ENCODE measurements at regions not wholly inside any gene's neighbourhood (a gene's known extent, or its start where the extent isn't known, plus 50 kb on each side); places are given as distances from the start of the nearest gene placed in this dataset.

DNA sequence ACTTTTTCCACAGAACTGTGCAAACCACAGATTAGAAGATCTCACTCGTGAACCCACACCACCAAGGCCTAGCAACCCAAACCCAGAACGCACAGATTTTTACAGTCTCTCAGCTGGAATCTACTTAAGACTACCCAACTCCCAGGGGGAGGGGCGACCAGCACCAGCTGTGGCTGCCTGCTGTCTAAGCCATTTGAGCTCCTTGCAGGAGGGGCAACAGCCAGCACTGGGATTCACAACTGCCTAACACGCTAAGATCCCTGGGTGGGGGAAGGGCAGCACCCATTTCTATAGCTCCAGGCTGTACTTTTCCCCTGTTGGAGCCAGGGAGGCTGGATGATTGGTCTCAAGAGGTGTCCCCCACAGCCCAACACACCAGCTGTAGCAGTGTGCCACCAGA lies 368.8 kb downstream of the SUCLA2 start:
- intact Hi-C loops (cut with micrococcal nuclease): no loop called here
- TF ChIP-seq, protein P1, sequence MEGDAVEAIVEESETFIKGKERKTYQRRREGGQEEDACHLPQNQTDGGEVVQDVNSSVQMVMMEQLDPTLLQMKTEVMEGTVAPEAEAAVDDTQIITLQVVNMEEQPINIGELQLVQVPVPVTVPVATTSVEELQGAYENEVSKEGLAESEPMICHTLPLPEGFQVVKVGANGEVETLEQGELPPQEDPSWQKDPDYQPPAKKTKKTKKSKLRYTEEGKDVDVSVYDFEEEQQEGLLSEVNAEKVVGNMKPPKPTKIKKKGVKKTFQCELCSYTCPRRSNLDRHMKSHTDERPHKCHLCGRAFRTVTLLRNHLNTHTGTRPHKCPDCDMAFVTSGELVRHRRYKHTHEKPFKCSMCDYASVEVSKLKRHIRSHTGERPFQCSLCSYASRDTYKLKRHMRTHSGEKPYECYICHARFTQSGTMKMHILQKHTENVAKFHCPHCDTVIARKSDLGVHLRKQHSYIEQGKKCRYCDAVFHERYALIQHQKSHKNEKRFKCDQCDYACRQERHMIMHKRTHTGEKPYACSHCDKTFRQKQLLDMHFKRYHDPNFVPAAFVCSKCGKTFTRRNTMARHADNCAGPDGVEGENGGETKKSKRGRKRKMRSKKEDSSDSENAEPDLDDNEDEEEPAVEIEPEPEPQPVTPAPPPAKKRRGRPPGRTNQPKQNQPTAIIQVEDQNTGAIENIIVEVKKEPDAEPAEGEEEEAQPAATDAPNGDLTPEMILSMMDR (IDR thresholded peaks at IDR 0.05; ENCODE audit: borderline replicate concordance): no peak
- no peak for DNase-seq
- no peak overlapping the region for H3K4me3 ChIP-seq
- H3K27me3 ChIP-seq (ENCODE audit: low read depth): peaks cover 7% of the 10 kb centered on the region
- peaks cover 37% of the 10 kb centered on the region for H3K9me3 ChIP-seq (replicated peaks)
- H3K4me1 ChIP-seq: no peaks in the 10 kb centered on the region
- no peak overlapping the region for H3K27ac ChIP-seq (replicated peaks)
- H3K36me3 ChIP-seq: no peaks in the 10 kb centered on the region

DNA sequence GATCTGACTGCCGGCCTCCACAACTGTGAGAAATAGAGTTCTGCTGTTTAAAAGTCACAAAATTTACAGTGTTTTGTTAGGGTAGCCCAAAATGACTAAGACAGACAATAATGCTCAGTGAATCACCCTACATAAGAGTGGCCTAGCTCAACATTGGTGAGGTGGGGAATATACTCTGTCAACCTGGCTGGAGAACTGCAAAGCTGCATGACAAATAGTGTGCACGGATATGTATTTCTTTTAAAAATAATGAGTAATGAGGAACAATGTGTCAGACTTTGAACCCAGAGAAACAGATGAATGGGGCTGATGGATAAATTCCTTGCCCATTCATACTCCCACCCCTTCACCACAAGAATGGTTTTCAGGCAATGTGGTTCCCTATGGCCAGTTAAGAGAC lies 372.4 kb downstream of the SUCLA2 start:
- TF ChIP-seq, protein P1 (IDR thresholded peaks at IDR 0.05; ENCODE audit: borderline replicate concordance): no peak
- no peak for DNase-seq
- peaks cover 6% of the 10 kb centered on the region for H3K9me3 ChIP-seq (replicated peaks)
- H3K27ac ChIP-seq (replicated peaks): no peak overlapping the region
- H3K27me3 ChIP-seq (ENCODE audit: low read depth): peaks cover 7% of the 10 kb centered on the region
- no peak overlapping the region for H3K4me3 ChIP-seq
- H3K4me1 ChIP-seq: no peaks in the 10 kb centered on the region
- intact Hi-C loops (cut with micrococcal nuclease): no loop called here
- H3K36me3 ChIP-seq: no peaks in the 10 kb centered on the region

DNA sequence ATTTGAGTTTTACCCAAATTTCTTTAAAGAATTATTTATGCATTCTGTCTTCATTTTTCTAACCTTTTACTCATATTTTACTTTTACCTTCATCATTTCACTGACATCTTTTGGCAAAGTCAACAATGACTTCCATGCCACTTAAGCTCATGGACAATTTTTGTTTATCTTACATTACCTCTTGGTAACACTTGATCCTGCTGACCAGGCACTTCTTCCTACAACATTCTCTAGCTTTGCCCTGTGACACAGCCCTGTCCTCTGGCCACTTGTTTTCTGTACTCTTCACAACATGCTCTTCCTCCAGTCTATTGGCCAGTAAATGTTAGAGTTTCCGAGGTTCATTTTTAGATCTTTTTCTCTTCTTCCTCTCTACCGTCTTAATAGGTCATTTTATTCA lies 377.2 kb downstream of the SUCLA2 start:
- H3K9me3 ChIP-seq (replicated peaks): peaks cover 1% of the 10 kb centered on the region
- no peak for DNase-seq
- no peaks in the 10 kb centered on the region for H3K36me3 ChIP-seq
- intact Hi-C loops (cut with micrococcal nuclease): no loop called here
- no peak overlapping the region for H3K4me3 ChIP-seq
- H3K27ac ChIP-seq (replicated peaks): no peak overlapping the region
- H3K27me3 ChIP-seq (ENCODE audit: low read depth): peaks cover 4% of the 10 kb centered on the region
- H3K4me1 ChIP-seq: no peaks in the 10 kb centered on the region
- TF ChIP-seq, protein P1 (IDR thresholded peaks at IDR 0.05; ENCODE audit: borderline replicate concordance): no peak

DNA sequence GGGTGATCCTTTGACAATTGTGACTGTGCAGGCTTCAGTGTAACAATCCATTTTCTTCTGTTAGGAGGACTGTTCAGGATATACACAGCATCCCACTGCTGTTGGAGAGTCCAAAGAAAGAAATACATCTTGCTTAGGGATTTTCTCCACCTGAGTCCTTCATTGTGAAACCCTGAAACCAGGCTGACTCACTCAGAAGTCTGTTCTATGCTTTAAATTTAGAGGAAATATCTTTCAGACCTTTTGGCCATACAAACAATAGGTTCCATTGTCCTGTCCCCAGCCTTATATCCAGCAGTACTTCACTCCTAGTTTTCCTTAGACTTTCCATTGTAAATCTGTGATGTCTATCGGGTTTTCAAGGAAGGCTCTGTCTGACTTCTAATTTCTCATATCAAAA lies 379.1 kb downstream of the SUCLA2 start:
- Histone ChIP-seq H3K27me3 (ENCODE audit: low read depth) (peaks cover 4% of the 10 kb centered on the region), H3K36me3 (no peaks in the 10 kb centered on the region), H3K27ac (replicated peaks) (no peak overlapping the region), H3K4me1 (no peaks in the 10 kb centered on the region), H3K4me3 (no peak overlapping the region), H3K9me3 (replicated peaks) (peaks cover 15% of the 10 kb centered on the region)
- TF ChIP-seq, protein P1 (IDR thresholded peaks at IDR 0.05; ENCODE audit: borderline replicate concordance): no peak
- no peak for DNase-seq
- intact Hi-C loops (cut with micrococcal nuclease): no loop called here

DNA sequence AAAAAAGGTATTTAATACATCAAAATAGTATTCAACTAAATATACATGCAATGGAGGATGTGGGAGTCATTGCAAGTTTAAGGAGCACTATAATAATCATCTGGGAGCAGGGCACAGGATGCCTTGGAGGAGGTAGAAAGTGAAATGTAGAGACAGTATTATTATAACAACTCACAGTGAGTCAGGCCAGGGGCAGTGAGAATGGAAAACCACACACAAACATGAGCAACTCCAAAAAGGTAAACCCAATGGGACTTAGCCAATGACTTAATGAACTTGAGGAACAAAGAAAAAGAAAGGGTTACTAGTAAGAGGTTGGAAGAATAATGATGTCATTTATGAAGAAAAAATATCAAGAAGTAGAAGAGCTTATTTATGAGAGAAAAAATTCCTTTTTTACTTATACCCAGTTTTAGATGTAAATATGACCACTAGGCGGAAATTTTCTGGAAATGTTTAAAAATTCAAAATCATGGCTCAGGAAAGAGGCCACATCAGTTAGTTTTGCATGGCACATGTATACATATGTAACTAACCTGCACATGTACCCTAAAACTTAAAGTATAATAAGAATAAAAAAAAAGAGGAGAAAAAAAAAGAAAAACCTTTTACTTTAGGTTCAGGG lies 389.3 kb downstream of the SUCLA2 start:
- Histone ChIP-seq H3K9me3 (replicated peaks) (peaks cover 24% of the 10 kb centered on the region), H3K27ac (replicated peaks) (no peak overlapping the region), H3K4me3 (no peak overlapping the region), H3K36me3 (no peaks in the 10 kb centered on the region), H3K4me1 (no peaks in the 10 kb centered on the region), H3K27me3 (ENCODE audit: low read depth) (no peaks in the 10 kb centered on the region)
- DNase-seq: no peak
- intact Hi-C loops (cut with micrococcal nuclease): no loop called here
- TF ChIP-seq, protein P1 (IDR thresholded peaks at IDR 0.05; ENCODE audit: borderline replicate concordance): no peak

Data from left ventricle myocardium inferior (tissue), 1 donor.